Endothelial cell of umbilical vein (primary cell): ENCODE measurements at regions not wholly inside any gene's neighbourhood (a gene's known extent, or its start where the extent isn't known, plus 50 kb on each side); places are given as distances from the start of the nearest gene placed in this dataset.

Source experiments
- BruUV-seq: library from RNA; stranded (reverse); fragments of 400-500 nt; replicated peaks from 2 replicates; lab custom pipeline; 2021; lab: Mats Ljungman, UMichigan
- CTCF ChIA-PET: fragments of 300-600, 350-600 bp; sonication (Branson Sonifier 250); formaldehyde crosslinking; loops from one replicate; lab custom pipeline; 2021; ENCODE audit warnings: antibody characterized with exemption, inconsistent platforms; lab: Charles Lee
- POLR2A ChIA-PET: fragments of 300-600, 350-600 bp; sonication (Branson Sonifier 250); formaldehyde crosslinking; loops from one replicate; lab custom pipeline; 2021; ENCODE audit warnings: antibody characterized with exemption, inconsistent platforms; lab: Charles Lee
- DNase-seq: peaks from one replicate; pipeline ENCODE4 v3.0.0-alpha.2; 2011; ENCODE audit warnings: low read depth, low spot score
- FAIRE-seq: peaks from 2 replicates; lab custom pipeline; 2011; peaks lifted over from hg19 to GRCh38; lab: Jason Lieb, UNC
- H2AFZ ChIP-seq: 2 replicates; pipeline ENCODE4 v1.6.0; 2012; ENCODE audit warnings: low read depth, low read length, control low read depth, inconsistent platforms
- H3K27ac ChIP-seq: 2 replicates; pipeline ENCODE4 v1.5.1; 2011; ENCODE audit warnings: low read depth, mild to moderate bottlenecking, control low read depth, low read length, moderate library complexity; ENCODE audit not compliant: insufficient read depth
- H3K27me3 ChIP-seq, 2 experiments: 2 replicates each; pipeline versions ENCODE4 v1.6.0 to v1.6.1; 2011; ENCODE audit warnings: low read length in 2 of 2, mixed read lengths in 1 of 2; ENCODE audit not compliant: control insufficient read depth in 2 of 2, insufficient read depth in 2 of 2
- H3K36me3 ChIP-seq, 2 experiments: 2 replicates in 1 of 2; 3 replicates in 1 of 2; pipeline ENCODE4 v1.5.1; 2011; ENCODE audit warnings: low read length in 2 of 2, mild to moderate bottlenecking in 1 of 2, moderate library complexity in 1 of 2; ENCODE audit not compliant: control insufficient read depth in 2 of 2, insufficient read depth in 2 of 2; ENCODE audit errors: extremely low read depth in 1 of 2
- H3K4me1 ChIP-seq: 3 replicates; pipeline ENCODE4 v1.5.1; 2011; ENCODE audit warnings: mild to moderate bottlenecking, low read length; ENCODE audit not compliant: control insufficient read depth, insufficient read depth; ENCODE audit errors: extremely low read depth
- H3K4me2 ChIP-seq: 2 replicates; pipeline ENCODE4 v1.6.1; 2011; ENCODE audit warnings: low read length, control low read depth, mixed read lengths; ENCODE audit not compliant: insufficient read depth
- H3K4me3 ChIP-seq, 3 experiments: fragments of 200-600 bp in 1 of 3; sonication (generic), shearing (Covaris generic) in 1 of 3; replicated peaks in 1 of 3; 2 replicates each; pipeline ENCODE4 v1.5.1; 2011 to 2016; ENCODE audit warnings: control low read depth in 3 of 3, low read length in 3 of 3, mild to moderate bottlenecking in 2 of 3, inconsistent platforms in 1 of 3, low read depth in 1 of 3, moderate library complexity in 1 of 3; ENCODE audit not compliant: insufficient read depth in 1 of 3
- H3K79me2 ChIP-seq: 2 replicates; pipeline ENCODE4 v1.6.0; 2012; ENCODE audit warnings: low read length, inconsistent platforms; ENCODE audit not compliant: control insufficient read depth, insufficient read depth
- H3K9ac ChIP-seq: replicated peaks from 2 replicates; pipeline ENCODE3; 2011; ENCODE audit warnings: low read length, control low read depth; ENCODE audit not compliant: insufficient read depth; ENCODE audit errors: extremely low read depth
- H3K9me1 ChIP-seq: replicated peaks from 3 replicates; pipeline ENCODE4 v1.6.0; 2011; ENCODE audit warnings: mild to moderate bottlenecking, low read length; ENCODE audit not compliant: control insufficient read depth, insufficient read depth; ENCODE audit errors: extremely low read depth
- H3K9me3 ChIP-seq: replicated peaks from 2 replicates; pipeline ENCODE4 v1.5.1; 2012; ENCODE audit warnings: low read length, inconsistent platforms; ENCODE audit not compliant: control insufficient read depth, insufficient read depth
- H4K20me1 ChIP-seq: replicated peaks from 2 replicates; pipeline ENCODE3; 2011; ENCODE audit warnings: mild to moderate bottlenecking, low read length; ENCODE audit not compliant: control insufficient read depth, insufficient read depth; ENCODE audit errors: extremely low read depth
- EZH2 ChIP-seq: IDR thresholded peaks from 2 replicates; pipeline ENCODE4 v1.6.1; 2012; ENCODE audit warnings: borderline replicate concordance, low read depth, mild to moderate bottlenecking, moderate library complexity, low read length, inconsistent platforms; ENCODE audit not compliant: severe bottlenecking
- FOS ChIP-seq: IDR thresholded peaks from 2 replicates; pipeline ENCODE4 v1.6.1; 2011; ENCODE audit warnings: mild to moderate bottlenecking, low read length, moderate library complexity, borderline replicate concordance; ENCODE audit not compliant: insufficient read depth
- GATA2 ChIP-seq: IDR thresholded peaks from 2 replicates; pipeline ENCODE4 v1.7.0; 2011; ENCODE audit warnings: low read depth, mild to moderate bottlenecking, moderate library complexity, mixed read lengths, low read length; ENCODE audit not compliant: insufficient read length, insufficient read depth
- JUN ChIP-seq: IDR thresholded peaks from 2 replicates; pipeline ENCODE4 v1.6.1; 2011; ENCODE audit warnings: borderline replicate concordance, low read depth; ENCODE audit not compliant: insufficient read length, insufficient read depth
- MYC ChIP-seq: IDR thresholded peaks from one replicate; pipeline ENCODE4 v1.6.1; 2011; ENCODE audit warnings: mild to moderate bottlenecking, low read depth, low read length
- POLR2A ChIP-seq: IDR thresholded peaks from 2 replicates; pipeline ENCODE4 v1.6.1; 2012; ENCODE audit warnings: low read depth, mild to moderate bottlenecking, control low read depth, low read length
- POLR2AphosphoS5 ChIP-seq: IDR thresholded peaks from 2 replicates; pipeline ENCODE4 v1.6.1; 2012; ENCODE audit warnings: low read depth, mild to moderate bottlenecking, control low read depth, low read length, moderate library complexity; ENCODE audit not compliant: insufficient read depth
- dilution Hi-C: fragments of 300-500 bp; cut with MboI; formaldehyde crosslinking; loops from one replicate; pipeline ENCODE4 v1.15.0; 2019; ENCODE audit warnings: low sequenced_read_pairs; ENCODE audit not compliant: extremely low pct_ligation_motif_present
- intact Hi-C: fragments of 100-400 bp; cut with micrococcal nuclease; formaldehyde crosslinking; loops from one replicate; pipeline ENCODE4 v1.10.0; 2022
- TF ChIP-seq, protein P1 (sequence below): IDR thresholded peaks from 2 replicates; pipeline ENCODE4 v1.6.1; 2011; ENCODE audit not compliant: insufficient read depth, insufficient read length
- TF ChIP-seq, protein P2 (sequence below), 2 donors: IDR thresholded peaks; 1 replicate in 1 of 2; 2 replicates in 1 of 2; pipeline ENCODE4 v1.5.1; 2011; ENCODE audit warnings: low read length in 2 of 2, mild to moderate bottlenecking in 2 of 2, moderate library complexity in 2 of 2, control low read depth in 1 of 2, inconsistent platforms in 1 of 2, low read depth in 1 of 2; ENCODE audit not compliant: insufficient read depth in 1 of 2; ENCODE audit errors: extremely low read depth in 1 of 2

DNA sequence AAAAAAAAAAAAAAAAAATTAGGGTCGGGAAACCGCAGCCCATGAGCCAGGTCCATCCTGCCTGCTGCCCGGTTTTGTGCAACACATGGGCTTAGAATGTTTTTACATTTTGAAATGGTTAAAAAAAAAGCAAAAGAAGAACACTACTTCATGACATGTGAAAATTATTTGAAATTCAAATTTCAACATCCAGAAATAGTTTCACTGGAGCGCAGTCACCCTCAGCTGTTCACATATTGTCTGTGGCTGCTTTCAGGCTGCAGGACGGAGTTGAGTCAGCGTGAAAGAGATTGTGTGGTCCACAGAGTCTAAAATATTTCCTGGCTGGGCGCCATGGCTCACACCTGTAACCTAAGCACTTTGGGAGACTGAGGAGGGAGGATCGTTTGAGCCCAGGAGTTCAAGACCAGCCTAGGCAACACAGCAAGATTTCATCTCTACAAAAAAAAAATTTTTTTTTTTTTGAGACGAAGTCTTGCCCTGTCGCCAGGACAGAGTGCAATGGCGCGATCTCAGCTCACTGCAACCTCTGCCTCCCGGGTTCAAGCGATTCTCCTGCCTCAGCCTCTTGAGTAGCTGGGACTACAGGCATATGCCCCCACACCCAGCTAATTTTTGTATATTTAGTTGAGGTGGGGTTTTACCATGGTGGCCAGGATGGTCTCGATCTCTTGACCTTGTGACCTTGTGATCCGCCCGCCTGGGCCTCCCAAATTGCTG is 63.9 kb upstream of the ECHDC3 start:
- no peak for DNase-seq
- Histone ChIP-seq H3K9ac (no peak overlapping the region), H3K79me2 (no peaks in the 10 kb centered on the region), H2AFZ (no peak overlapping the region), H3K4me1 (peaks cover 34% of the 10 kb centered on the region), H4K20me1 (no peaks in the 10 kb centered on the region), H3K27ac (no peak overlapping the region), H3K9me1 (no peaks in the 10 kb centered on the region), H3K4me2 (no peak overlapping the region), H3K27me3 (no peaks in the 10 kb centered on the region), H3K36me3 (no peaks in the 10 kb centered on the region), H3K9me3 (no peaks in the 10 kb centered on the region), H3K4me3 (no peak overlapping the region)
- POLR2A ChIA-PET, result no interaction called here
- dilution Hi-C loops, result no loop called here
- TF ChIP-seq POLR2A, result no peak
- TF ChIP-seq, protein P1, sequence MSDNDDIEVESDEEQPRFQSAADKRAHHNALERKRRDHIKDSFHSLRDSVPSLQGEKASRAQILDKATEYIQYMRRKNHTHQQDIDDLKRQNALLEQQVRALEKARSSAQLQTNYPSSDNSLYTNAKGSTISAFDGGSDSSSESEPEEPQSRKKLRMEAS, result no peak
- TF ChIP-seq JUN, result no peak
- TF ChIP-seq FOS, result no peak
- no peak for TF ChIP-seq GATA2
- no TSS peak for BruUV-seq
- FAIRE-seq, result no peak
- CTCF ChIA-PET, result no interaction called here
- intact Hi-C loops, result no loop called here

DNA sequence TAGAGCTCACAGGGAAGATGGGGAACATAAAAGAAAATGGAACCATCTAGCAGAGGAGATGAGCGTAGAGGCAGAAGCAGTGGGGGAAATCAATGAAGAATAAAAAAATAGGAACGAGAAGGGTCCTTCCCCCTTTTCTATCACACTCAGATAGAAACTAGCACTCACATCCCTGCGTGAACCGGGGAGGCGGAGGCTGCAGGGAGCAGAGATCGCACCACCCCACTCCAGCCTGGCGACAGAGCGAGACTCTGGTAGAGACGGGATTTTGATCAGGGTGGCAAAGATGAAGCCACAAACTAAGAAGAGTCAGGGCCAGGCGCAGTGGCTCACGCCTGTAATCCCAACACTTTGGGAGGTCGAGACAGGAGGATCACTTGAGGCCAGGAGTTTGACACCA is 64.7 kb upstream of the ECHDC3 start:
- Histone ChIP-seq H3K4me1 (peaks cover 38% of the 10 kb centered on the region), H3K4me3 (no peak overlapping the region), H3K9me1 (no peaks in the 10 kb centered on the region), H3K9me3 (no peaks in the 10 kb centered on the region), H3K36me3 (no peaks in the 10 kb centered on the region), H3K27me3 (no peaks in the 10 kb centered on the region), H3K4me2 (no peak overlapping the region), H4K20me1 (no peaks in the 10 kb centered on the region), H3K27ac (no peak overlapping the region), H3K79me2 (no peaks in the 10 kb centered on the region), H3K9ac (no peak overlapping the region), H2AFZ (no peak overlapping the region)
- ChIA-PET POLR2A (no interaction called here), CTCF (no interaction called here)
- FAIRE-seq (no peak), DNase-seq (no peak)
- dilution Hi-C loops, result no loop called here
- TF ChIP-seq, protein P1, result no peak
- TF ChIP-seq MYC, result no peak
- TF ChIP-seq POLR2A, result no peak
- no peak for TF ChIP-seq GATA2
- TF ChIP-seq JUN, result no peak
- TF ChIP-seq EZH2, result no peak
- TF ChIP-seq, protein P2, sequence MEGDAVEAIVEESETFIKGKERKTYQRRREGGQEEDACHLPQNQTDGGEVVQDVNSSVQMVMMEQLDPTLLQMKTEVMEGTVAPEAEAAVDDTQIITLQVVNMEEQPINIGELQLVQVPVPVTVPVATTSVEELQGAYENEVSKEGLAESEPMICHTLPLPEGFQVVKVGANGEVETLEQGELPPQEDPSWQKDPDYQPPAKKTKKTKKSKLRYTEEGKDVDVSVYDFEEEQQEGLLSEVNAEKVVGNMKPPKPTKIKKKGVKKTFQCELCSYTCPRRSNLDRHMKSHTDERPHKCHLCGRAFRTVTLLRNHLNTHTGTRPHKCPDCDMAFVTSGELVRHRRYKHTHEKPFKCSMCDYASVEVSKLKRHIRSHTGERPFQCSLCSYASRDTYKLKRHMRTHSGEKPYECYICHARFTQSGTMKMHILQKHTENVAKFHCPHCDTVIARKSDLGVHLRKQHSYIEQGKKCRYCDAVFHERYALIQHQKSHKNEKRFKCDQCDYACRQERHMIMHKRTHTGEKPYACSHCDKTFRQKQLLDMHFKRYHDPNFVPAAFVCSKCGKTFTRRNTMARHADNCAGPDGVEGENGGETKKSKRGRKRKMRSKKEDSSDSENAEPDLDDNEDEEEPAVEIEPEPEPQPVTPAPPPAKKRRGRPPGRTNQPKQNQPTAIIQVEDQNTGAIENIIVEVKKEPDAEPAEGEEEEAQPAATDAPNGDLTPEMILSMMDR (IDR thresholded peaks at IDR 0.05; ENCODE audit: extremely low read depth in 1 of 2, insufficient read depth in 1 of 2, low read depth in 1 of 2, low read length in 2 of 2), result no peak
- no peak for TF ChIP-seq FOS
- no peak for TF ChIP-seq POLR2AphosphoS5
- intact Hi-C loops, result no loop called here
- BruUV-seq, result no TSS peak
